H1 (cell line): ENCODE measurements at regions not wholly inside any gene's neighbourhood (a gene's known extent, or its start where the extent isn't known, plus 50 kb on each side); places are given as distances from the start of the nearest gene placed in this dataset.

Experiments
- EGR1 ChIP-seq: IDR thresholded peaks from 2 replicates; pipeline ENCODE4 v1.6.1; 2011; ENCODE audit warnings: low read depth, low read length, borderline replicate concordance
- EZH2 ChIP-seq: fragments of 200-600 bp; sonication (generic); IDR thresholded peaks from 2 replicates; pipeline ENCODE4 v1.7.1; 2012; ENCODE audit warnings: low read depth, mild to moderate bottlenecking, moderate library complexity, low read length, inconsistent platforms; ENCODE audit not compliant: severe bottlenecking
- YY1 ChIP-seq: IDR thresholded peaks from 2 replicates; pipeline ENCODE4 v1.6.1; 2011; ENCODE audit warnings: low read depth, mild to moderate bottlenecking, low read length

DNA sequence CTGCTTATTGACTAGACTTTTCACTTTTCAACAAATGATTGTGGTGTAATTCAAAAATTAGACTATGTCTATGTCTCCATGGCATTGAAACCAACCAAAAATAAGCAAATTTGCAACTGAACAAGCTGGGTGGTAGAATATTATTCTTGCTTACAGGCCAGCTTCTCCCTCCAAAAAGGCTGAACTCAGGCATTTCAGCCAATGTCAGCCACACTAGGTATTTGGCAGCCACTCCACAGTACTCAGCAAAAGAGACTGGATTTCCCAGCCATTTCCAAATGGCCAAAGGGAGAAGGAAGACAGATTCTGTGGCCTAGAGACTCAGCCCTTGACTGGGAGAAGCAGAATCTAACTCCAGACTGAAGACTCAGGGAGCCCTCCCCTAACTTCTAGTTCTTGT is 121.8 kb upstream of the IRX5 start (continued):
- TF ChIP-seq EGR1 (no peak), YY1 (no peak), EZH2 (no peak)
